CD14-positive monocyte (primary cell): ENCODE measurements at regions not wholly inside any gene's neighbourhood (a gene's known extent, or its start where the extent isn't known, plus 50 kb on each side); places are given as distances from the start of the nearest gene placed in this dataset.

Experiments
- DNase-seq, 3 donors: peaks; one replicate each; pipeline ENCODE4 v3.0.0-alpha.2; 2011 to 2022
- H2AFZ ChIP-seq: 2 replicates; pipeline ENCODE4 v1.6.0; 2012; ENCODE audit warnings: mild to moderate bottlenecking, low read depth, low read length, inconsistent platforms; ENCODE audit not compliant: insufficient read depth, poor library complexity, severe bottlenecking
- H3K27ac ChIP-seq, 2 donors: 1 replicate in 1 of 2; 2 replicates in 1 of 2; pipeline ENCODE4 v1.5.1; 2012 to 2013; ENCODE audit warnings: low read length in 2 of 2, control low read depth in 1 of 2, inconsistent platforms in 1 of 2, low read depth in 1 of 2, mild to moderate bottlenecking in 1 of 2
- H3K27me3 ChIP-seq, 2 donors: one replicate each; pipeline versions ENCODE4 v1.6.0 to v1.6.1; 2011 to 2013; ENCODE audit warnings: low read length in 2 of 2; ENCODE audit not compliant: control insufficient read depth in 2 of 2, insufficient read depth in 2 of 2
- H3K36me3 ChIP-seq, 2 donors: replicated peaks in 1 of 2; 1 replicate in 1 of 2; 2 replicates in 1 of 2; pipeline versions ENCODE4 v1.5.1 to v1.6.1; 2012 to 2013; ENCODE audit warnings: low read length in 2 of 2, control low read depth in 1 of 2, inconsistent platforms in 1 of 2, mild to moderate bottlenecking in 1 of 2; ENCODE audit not compliant: insufficient read depth in 2 of 2, control insufficient read depth in 1 of 2
- H3K4me1 ChIP-seq, 2 donors: 1 replicate in 1 of 2; 2 replicates in 1 of 2; pipeline versions ENCODE4 v1.5.1 to v1.6.1; 2012 to 2013; ENCODE audit warnings: low read length in 2 of 2, control low read depth in 1 of 2, inconsistent platforms in 1 of 2, mild to moderate bottlenecking in 1 of 2, moderate library complexity in 1 of 2; ENCODE audit not compliant: insufficient read depth in 2 of 2, control insufficient read depth in 1 of 2
- H3K4me2 ChIP-seq: replicated peaks from 2 replicates; pipeline ENCODE3; 2012; ENCODE audit warnings: low read length, moderate library complexity, mild to moderate bottlenecking; ENCODE audit not compliant: poor library complexity, severe bottlenecking; ENCODE audit errors: extremely low read depth
- H3K4me3 ChIP-seq, 3 experiments: fragments of 200-600 bp in 1 of 3; sonication (generic) in 1 of 3; replicated peaks in 1 of 3; 1 replicate in 2 of 3; 2 replicates in 1 of 3; pipeline ENCODE4 v1.5.1; 2011 to 2013; ENCODE audit warnings: low read length in 3 of 3, mild to moderate bottlenecking in 3 of 3, control low read depth in 2 of 3, low read depth in 2 of 3, inconsistent platforms in 1 of 3, moderate library complexity in 1 of 3
- H3K79me2 ChIP-seq: 2 replicates; pipeline ENCODE4 v1.6.0; 2012; ENCODE audit warnings: mild to moderate bottlenecking, control low read depth, inconsistent platforms, low read length, moderate library complexity; ENCODE audit not compliant: insufficient read depth
- H3K9ac ChIP-seq: 2 replicates; pipeline ENCODE4 v1.6.0; 2017; ENCODE audit warnings: low read length, mild to moderate bottlenecking; ENCODE audit not compliant: insufficient read depth, poor library complexity, severe bottlenecking
- H3K9me3 ChIP-seq, 2 donors: replicated peaks in 1 of 2; 1 replicate in 1 of 2; 2 replicates in 1 of 2; pipeline versions ENCODE4 v1.5.1 to v1.6.1; 2012 to 2013; ENCODE audit warnings: low read length in 2 of 2, control low read depth in 1 of 2; ENCODE audit not compliant: control insufficient read depth in 1 of 2, insufficient read depth in 1 of 2
- H4K20me1 ChIP-seq: 2 replicates; pipeline ENCODE4 v1.6.0; 2012; ENCODE audit warnings: mild to moderate bottlenecking, low read length, control low read depth, moderate library complexity; ENCODE audit not compliant: insufficient read depth
- H3K27ac Mint-ChIP-seq, 7 donors: one replicate each; pipeline ENCODE4 v1.8.0; 2020; ENCODE audit warnings: mild to moderate bottlenecking in 7 of 7, mixed read lengths in 7 of 7, moderate library complexity in 6 of 7, inconsistent platforms in 2 of 7
- H3K27me3 Mint-ChIP-seq, 3 donors: one replicate each; pipeline ENCODE4 v1.8.0; 2021 to 2022; ENCODE audit warnings: low read depth in 3 of 3, mild to moderate bottlenecking in 3 of 3, mixed read lengths in 3 of 3, moderate library complexity in 3 of 3, inconsistent platforms in 1 of 3
- H3K36me3 Mint-ChIP-seq, 2 donors: one replicate each; pipeline ENCODE4 v1.8.0; 2020; ENCODE audit warnings: mixed read lengths in 2 of 2, inconsistent platforms in 1 of 2, mild to moderate bottlenecking in 1 of 2
- H3K4me1 Mint-ChIP-seq: one replicate; pipeline ENCODE4 v1.8.0; 2020; ENCODE audit warnings: mild to moderate bottlenecking, mixed read lengths
- H3K4me3 Mint-ChIP-seq, 2 donors: one replicate each; pipeline ENCODE4 v1.8.0; 2020; ENCODE audit warnings: mild to moderate bottlenecking in 2 of 2, mixed read lengths in 2 of 2, moderate library complexity in 1 of 2
- H3K9me3 Mint-ChIP-seq, 7 donors: one replicate each; pipeline ENCODE4 v1.8.0; 2020 to 2022; ENCODE audit warnings: mixed read lengths in 7 of 7, mild to moderate bottlenecking in 6 of 7, moderate library complexity in 6 of 7, inconsistent platforms in 2 of 7
- CTCF ChIP-seq: fragments of 200-600 bp; IDR thresholded peaks from one replicate; pipeline ENCODE4 v1.8.0; 2022; ENCODE audit warnings: antibody characterized with exemption, mild to moderate bottlenecking
- WGBS: methylation state at CpG from one replicate; pipeline ENCODE4 v1.1.5; 2013; ENCODE audit warnings: missing lambda C conversion rate; ENCODE audit not compliant: insufficient coverage; 5-methylcytosine and 5-hydroxymethylcytosine counted together
- intact Hi-C, 2 donors: fragments of 100-400 bp; cut with micrococcal nuclease; formaldehyde crosslinking; loops; one replicate each; pipeline versions ENCODE4 v1.15.0 to v1.15.1; 2023

GRCh38 chr19:28290963-28291657, 921.8 kb downstream of the UQCRFS1 start:
- H3K36me3 Mint-ChIP-seq: no peaks in the 10 kb centered on the region
- DNase-seq: no peak
- no peaks in the 10 kb centered on the region for H3K4me1 Mint-ChIP-seq
- no peaks in the 10 kb centered on the region for H3K79me2 ChIP-seq
- 100% methylated on average over 1 of the region's 3 CpGs for WGBS
- H4K20me1 ChIP-seq: no peaks in the 10 kb centered on the region
- no peak overlapping the region for H3K9ac ChIP-seq
- no peaks in the 10 kb centered on the region for H3K36me3 ChIP-seq
- H3K4me1 ChIP-seq: no peaks in the 10 kb centered on the region
- intact Hi-C loops: no loop called here
- no peak for TF ChIP-seq CTCF
- peaks cover 0 to 2% (median 1%) of the 10 kb centered on the region in 3 donors for H3K27me3 Mint-ChIP-seq
- no peak overlapping the region for H3K27ac Mint-ChIP-seq
- H2AFZ ChIP-seq: no peak overlapping the region
- peaks cover 0 to 8% (median 0%) of the 10 kb centered on the region in 7 donors for H3K9me3 Mint-ChIP-seq
- H3K27me3 ChIP-seq: no peaks in the 10 kb centered on the region
- H3K4me2 ChIP-seq: no peak overlapping the region
- no peak overlapping the region for H3K4me3 ChIP-seq
- H3K4me3 Mint-ChIP-seq: no peak overlapping the region
- H3K9me3 ChIP-seq: no peaks in the 10 kb centered on the region
- H3K27ac ChIP-seq: no peak overlapping the region

DNA sequence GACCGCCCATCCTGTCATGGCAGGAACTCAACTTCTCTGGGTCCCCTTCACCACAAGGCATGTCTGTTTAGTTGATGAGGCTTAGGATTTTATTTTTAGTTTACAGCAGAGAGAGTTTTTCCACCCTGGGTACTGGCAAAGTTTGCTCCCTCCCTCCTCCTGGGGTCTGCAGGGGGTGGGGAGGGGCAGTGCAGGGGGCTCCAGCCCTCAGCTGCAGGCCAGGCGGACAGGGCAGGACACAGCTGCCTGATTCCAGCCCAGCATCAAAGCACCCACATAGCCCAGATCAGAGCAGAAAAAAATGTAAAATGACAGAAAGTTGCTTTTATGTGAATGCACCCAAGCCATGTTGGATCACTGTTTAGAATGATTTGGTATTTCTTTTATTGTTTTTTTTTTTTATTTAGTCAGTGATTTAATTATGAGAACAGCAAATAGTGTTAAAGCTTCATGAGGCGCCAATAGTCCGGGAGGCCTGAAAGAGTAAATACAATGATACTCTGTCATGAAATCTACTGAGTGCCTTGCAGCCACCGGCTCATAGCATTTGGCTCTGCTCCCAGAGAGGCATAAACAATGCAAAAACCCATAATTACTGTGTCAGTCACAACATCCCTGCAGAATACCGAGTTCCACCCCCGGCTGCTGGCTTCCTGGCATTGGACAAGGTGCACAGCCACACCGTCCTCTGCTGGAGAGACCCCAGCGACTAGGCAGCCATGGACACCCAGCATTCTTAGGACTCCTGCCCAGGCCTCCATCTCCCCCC, 923.5 kb downstream of the UQCRFS1 start:
- Mint-ChIP-seq H3K4me3 (no peak overlapping the region), H3K9me3 (peaks cover 0 to 6% (median 0%) of the 10 kb centered on the region in 7 donors), H3K27ac (no peak overlapping the region), H3K4me1 (no peaks in the 10 kb centered on the region), H3K36me3 (no peaks in the 10 kb centered on the region), H3K27me3 (peaks cover 0 to 2% (median 1%) of the 10 kb centered on the region in 3 donors)
- no peak for DNase-seq
- Histone ChIP-seq H3K36me3 (no peaks in the 10 kb centered on the region), H3K27ac (no peak overlapping the region), H3K4me1 (no peaks in the 10 kb centered on the region), H4K20me1 (no peaks in the 10 kb centered on the region), H3K9me3 (no peaks in the 10 kb centered on the region), H3K4me2 (no peak overlapping the region), H3K9ac (no peak overlapping the region), H3K27me3 (no peaks in the 10 kb centered on the region), H3K4me3 (no peak overlapping the region), H3K79me2 (no peaks in the 10 kb centered on the region), H2AFZ (no peak overlapping the region)
- WGBS: 66% methylated on average over 7 of the region's 9 CpGs
- no peak for TF ChIP-seq CTCF
- intact Hi-C loops: no loop called here
